Endometrial microvascular endothelial cells (primary cell): ENCODE measurements at regions not wholly inside any gene's neighbourhood (a gene's known extent, or its start where the extent isn't known, plus 50 kb on each side); places are given as distances from the start of the nearest gene placed in this dataset.
"Not testable (repeated sequence)": the region's sequence is repeated elsewhere in the genome, so short reads cannot be mapped to it uniquely, and the experiment has no call there.

Source experiments
- in situ Hi-C: cut with HindIII; loops from 2 replicates; pipeline ENCODE4 v1.10.0; 2017; ENCODE audit warnings: low sequenced_read_pairs, low pct_unique_long_range_greater_than_20kb; ENCODE audit errors: inconsistent ontology term

DNA sequence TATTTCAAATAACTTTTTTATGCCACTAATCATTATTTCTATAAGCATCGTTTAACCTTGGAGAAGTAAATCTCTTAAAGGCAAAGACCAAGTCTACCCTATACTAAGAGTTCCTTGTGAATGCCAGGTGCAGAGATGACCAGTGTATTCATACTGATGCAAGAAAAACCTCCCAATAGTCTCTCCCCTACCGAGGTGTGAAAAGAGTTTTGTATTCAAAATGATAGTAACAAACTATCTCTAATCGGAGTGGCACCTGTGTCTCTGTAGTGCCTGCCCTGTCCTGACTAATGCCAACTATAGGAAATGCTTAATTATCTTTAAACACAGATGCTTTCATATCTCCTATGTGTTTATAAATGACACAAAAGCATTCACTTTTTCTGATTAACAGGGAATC, 798.5 kb downstream of the TRIB2 start:
- in situ Hi-C loops: no loop called here

GRCh38 chr2:13522096-13522495, 805.4 kb downstream of the TRIB2 start:
- in situ Hi-C loops: no loop called here

DNA sequence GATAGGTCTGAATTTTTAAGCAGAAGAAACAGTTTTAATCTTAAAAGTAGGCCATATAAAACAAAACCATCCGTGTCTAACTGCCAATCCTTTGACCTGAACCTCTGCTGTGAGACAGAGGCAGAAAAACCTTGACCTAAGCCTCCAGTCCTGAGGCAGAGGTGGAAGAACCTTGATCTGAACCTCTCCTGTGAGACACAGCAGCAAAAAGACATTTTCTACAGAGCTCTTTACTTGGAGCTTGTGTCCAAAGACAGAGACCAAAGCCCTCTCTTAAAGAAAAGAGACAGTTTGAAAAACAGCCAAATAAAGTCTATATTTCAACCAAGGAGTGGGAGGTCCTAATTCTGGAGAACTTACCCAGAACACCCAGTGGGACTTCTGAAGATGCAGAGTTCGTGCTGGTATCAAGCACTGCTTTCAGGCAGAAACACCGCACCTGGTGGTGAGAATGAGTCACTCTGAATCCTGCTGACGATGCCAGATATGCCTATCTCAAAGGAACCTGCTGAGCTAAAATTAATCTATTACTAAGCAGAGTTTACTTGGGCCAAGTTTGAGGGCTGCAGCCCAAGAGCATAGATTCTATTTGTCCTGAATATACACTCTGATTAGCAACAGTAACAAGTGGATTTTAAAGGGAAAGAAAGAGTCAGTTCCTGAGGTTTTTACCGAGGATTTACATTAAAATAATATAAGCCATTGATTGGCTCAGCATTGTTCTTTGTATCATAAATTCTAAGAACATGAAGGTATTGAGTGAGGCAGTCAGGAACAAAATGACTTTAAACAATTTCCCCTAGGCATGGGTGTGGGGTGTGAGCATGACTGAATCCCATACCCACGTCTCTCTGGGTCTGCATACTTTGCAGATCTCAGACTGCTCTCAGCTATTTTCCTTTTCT, 806.4 kb downstream of the TRIB2 start:
- in situ Hi-C loops: no loop called here

DNA sequence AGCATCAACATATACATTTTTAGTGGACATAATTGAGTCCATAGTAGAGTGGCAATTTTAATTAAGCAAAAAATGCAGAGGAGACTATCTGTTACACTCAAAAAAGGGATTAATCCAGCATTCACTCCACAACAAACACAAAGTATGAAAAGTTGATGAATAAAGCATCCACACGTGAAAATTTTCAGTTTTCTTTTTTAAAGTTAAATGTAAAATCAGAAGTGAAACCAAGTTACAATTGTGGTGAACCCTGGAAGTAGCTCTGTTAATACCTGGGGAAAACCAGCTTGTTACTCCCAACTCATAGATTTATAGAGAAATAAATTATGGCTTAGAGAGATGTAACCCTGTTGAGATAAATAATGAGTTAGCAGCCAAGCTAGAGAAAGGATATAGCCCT, 807.8 kb downstream of the TRIB2 start:
- in situ Hi-C loops: no loop called here

GRCh38 chr2:13531735-13532410, 815.1 kb downstream of the TRIB2 start:
- in situ Hi-C loops: not testable (repeated sequence)

DNA sequence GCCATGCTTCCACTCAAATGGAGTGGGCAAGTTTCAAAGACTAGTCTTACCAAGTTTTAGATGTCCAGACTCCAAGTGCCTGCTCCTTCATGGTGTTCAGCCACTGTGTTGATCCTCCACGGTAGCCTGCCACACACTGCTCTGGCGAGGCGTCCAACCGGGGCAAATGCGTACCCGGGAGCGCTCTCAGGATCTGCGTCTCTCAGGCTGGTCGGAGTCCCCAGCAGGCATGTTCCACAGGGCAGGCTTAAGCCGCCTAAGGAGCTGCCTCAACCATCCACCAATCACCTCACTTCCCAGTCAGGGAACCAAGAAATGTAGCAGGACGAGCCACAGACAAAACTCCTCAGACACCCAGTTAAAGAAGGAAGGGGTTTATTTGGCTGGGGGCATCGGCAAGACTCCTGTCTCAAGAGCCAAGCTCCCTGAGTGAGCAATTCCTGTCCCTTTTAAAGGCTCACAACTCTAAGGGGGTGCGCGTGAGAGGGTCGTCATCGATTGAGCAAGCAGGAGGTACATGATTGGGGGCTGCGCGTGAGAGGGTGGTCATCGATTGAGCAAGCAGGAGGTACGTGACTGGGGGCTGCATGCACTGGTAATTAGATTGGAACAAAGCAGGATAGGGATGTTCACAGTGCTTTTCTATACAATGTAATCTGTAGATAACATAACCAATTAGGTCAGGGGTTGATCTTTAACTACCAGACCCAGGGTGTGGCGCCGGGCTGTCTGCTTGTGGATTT, 816.2 kb downstream of the TRIB2 start:
- in situ Hi-C loops: not testable (repeated sequence)

GRCh38 chr2:13533524-13533922, 816.8 kb downstream of the TRIB2 start:
- in situ Hi-C loops: no loop called here

DNA sequence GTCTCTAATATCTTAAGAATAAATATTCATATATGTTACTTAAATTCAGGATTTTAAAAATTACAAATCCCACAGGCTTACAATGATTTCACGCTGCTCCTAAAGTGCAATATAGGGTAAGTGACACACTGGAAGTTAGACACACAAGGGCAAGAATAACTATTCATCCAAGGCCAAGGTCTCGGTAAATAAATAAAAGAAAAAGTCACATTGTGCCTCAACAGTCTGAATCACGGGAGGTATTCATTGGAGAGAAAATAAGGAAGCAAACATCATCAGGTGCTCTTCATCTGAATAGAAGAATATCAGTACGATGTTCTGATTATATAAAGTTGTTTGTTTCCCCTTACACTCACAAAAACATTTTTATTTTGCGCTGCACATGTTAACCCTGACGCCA, 820.2 kb downstream of the TRIB2 start:
- in situ Hi-C loops: no loop called here

- in situ Hi-C loops: no loop called here
Observed at GRCh38 chr2:13537771-13538349, 821.1 kb downstream of the TRIB2 start.

GRCh38 chr2:13539296-13539695, 822.6 kb downstream of the TRIB2 start:
- in situ Hi-C loops: no loop called here

DNA sequence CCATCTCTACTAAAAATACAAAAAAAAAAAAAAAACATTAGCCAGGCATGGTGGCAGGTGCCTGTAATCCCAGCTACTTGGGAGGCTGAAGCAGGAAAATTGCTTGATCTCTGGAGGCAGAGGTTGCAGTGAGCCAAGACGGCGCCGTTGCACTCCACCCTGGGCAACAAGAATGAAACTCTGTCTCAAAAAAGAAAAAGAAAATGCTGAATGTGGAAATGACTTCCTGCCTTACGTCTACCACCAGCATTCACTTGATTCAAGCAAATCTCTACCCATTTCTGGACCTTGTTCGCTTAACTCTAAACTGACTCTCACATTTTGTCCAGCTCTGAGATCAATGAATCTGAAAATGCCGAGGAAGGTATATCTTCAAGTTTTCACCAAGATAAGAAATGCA, 825.3 kb downstream of the TRIB2 start:
- in situ Hi-C loops: no loop called here

DNA sequence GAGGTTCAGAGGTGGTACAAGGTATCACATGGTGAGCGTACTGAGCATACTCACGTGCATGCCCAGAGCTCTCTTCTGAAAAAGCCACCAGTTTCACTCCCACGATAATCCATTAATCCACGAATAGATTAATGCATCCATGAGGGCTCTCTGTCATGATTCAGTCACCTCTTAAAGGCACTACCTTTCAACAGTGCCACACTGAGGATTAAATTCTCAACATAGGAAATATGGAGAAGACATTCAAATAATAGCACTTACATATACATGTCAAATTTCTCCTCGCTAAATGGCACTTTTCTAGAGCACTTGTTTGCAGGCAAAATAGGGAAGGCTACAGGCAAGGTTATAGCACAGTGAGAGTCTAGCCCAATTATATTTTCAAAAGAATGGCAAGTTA, 825.9 kb downstream of the TRIB2 start:
- in situ Hi-C loops: no loop called here

DNA sequence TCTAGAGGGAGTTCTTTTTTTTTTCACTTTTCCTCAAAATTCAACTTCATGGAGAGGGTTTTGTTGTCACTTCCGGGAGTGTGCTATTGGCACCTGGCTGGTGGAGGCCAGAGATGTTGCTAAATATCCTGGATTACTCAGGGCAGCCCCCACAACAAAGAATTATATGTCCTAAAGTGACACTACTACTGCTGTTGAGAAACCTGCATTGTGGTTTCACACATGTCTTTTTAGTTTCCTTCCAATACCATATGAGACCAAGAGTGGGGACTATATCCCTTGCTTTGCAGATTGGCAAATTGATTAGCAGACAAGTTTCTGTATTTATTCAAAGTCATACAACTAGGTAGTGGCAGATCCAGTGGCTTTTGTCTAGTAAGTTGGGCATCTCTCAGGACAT, 826.8 kb downstream of the TRIB2 start:
- in situ Hi-C loops: no loop called here

DNA sequence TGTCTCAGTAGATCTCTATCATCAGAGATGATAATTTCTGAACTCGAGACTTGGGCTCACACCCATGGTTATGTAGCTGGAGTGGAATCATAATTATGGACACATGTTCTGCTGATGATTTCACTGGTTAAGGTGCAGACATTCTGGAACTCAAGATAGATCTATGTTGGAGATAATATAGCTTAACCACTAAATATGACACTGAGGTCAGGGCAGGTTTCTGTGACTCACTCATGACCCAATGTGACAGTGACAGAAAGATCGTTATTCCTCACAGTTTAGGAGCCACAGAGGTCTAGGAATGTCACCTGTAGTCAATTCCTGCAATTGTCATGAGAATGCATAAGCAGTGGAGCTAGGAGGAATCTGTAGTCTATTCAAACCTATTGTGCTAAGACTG, 828.6 kb downstream of the TRIB2 start:
- in situ Hi-C loops: no loop called here

- in situ Hi-C loops: no loop called here
Observed at GRCh38 chr2:13546131-13546530, 829.4 kb downstream of the TRIB2 start.

DNA sequence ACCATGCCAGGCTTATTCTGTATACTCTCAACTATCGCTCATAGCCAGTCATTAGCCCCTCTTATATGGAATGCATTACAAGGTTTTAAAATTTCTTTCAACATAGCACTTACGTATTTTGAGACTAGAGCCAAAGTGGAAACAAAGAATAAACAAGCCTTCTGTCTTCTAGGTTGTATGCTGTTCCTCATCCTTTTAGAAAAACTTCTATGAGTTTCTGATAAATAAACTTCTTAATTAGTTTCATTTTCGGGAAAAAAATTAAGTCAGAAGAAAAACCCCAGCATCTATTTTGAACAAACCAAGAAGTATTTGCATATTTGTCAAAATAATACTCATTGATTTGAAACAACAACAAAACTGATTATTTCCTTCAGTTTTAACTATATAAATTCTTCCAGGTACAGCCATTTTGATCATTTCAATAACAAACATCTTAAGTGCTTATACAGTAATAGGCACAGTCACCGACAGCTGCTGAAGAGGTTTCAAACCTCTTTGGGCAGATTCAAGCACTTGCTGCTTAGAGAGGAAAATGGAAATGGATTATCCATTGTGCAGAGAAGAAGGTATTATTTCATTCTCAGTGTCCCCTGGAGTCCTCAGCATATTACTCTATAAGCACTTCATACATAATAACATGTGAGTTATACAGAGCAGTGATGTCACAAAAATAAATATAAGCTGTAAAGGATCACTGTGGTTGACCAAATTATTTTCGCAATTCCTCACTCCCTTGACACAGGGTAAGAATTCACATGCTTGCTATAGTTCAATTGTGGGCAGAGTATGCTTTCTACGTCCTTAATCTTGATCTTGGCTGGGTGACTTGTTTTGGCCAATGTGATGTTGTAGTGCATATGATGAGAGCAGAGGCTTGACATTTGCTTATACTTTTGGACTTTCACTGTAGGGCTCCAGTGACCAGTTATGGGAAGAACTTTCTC, 833.8 kb downstream of the TRIB2 start:
- in situ Hi-C loops: no loop called here

- in situ Hi-C loops: no loop called here
Observed at GRCh38 chr2:13558368-13558767, 841.6 kb downstream of the TRIB2 start.

GRCh38 chr2:13560322-13560721, 843.6 kb downstream of the TRIB2 start:
- in situ Hi-C loops: no loop called here
